CD14-positive monocyte (primary cell): ENCODE measurements at regions not wholly inside any gene's neighbourhood (a gene's known extent, or its start where the extent isn't known, plus 50 kb on each side); places are given as distances from the start of the nearest gene placed in this dataset.
"Not testable (repeated sequence)": the region's sequence is repeated elsewhere in the genome, so short reads cannot be mapped to it uniquely, and the experiment has no call there.

ENCODE experiments used
- DNase-seq, 3 donors: peaks; one replicate each; pipeline ENCODE4 v3.0.0-alpha.2; 2011 to 2022
- H2AFZ ChIP-seq: 2 replicates; pipeline ENCODE4 v1.6.0; 2012; ENCODE audit warnings: mild to moderate bottlenecking, low read depth, low read length, inconsistent platforms; ENCODE audit not compliant: insufficient read depth, poor library complexity, severe bottlenecking
- H3K27ac ChIP-seq, 2 donors: 1 replicate in 1 of 2; 2 replicates in 1 of 2; pipeline ENCODE4 v1.5.1; 2012 to 2013; ENCODE audit warnings: low read length in 2 of 2, control low read depth in 1 of 2, inconsistent platforms in 1 of 2, low read depth in 1 of 2, mild to moderate bottlenecking in 1 of 2
- H3K27me3 ChIP-seq, 2 donors: one replicate each; pipeline versions ENCODE4 v1.6.0 to v1.6.1; 2011 to 2013; ENCODE audit warnings: low read length in 2 of 2; ENCODE audit not compliant: control insufficient read depth in 2 of 2, insufficient read depth in 2 of 2
- H3K36me3 ChIP-seq, 2 donors: replicated peaks in 1 of 2; 1 replicate in 1 of 2; 2 replicates in 1 of 2; pipeline versions ENCODE4 v1.5.1 to v1.6.1; 2012 to 2013; ENCODE audit warnings: low read length in 2 of 2, control low read depth in 1 of 2, inconsistent platforms in 1 of 2, mild to moderate bottlenecking in 1 of 2; ENCODE audit not compliant: insufficient read depth in 2 of 2, control insufficient read depth in 1 of 2
- H3K4me1 ChIP-seq, 2 donors: 1 replicate in 1 of 2; 2 replicates in 1 of 2; pipeline versions ENCODE4 v1.5.1 to v1.6.1; 2012 to 2013; ENCODE audit warnings: low read length in 2 of 2, control low read depth in 1 of 2, inconsistent platforms in 1 of 2, mild to moderate bottlenecking in 1 of 2, moderate library complexity in 1 of 2; ENCODE audit not compliant: insufficient read depth in 2 of 2, control insufficient read depth in 1 of 2
- H3K4me2 ChIP-seq: replicated peaks from 2 replicates; pipeline ENCODE3; 2012; ENCODE audit warnings: low read length, moderate library complexity, mild to moderate bottlenecking; ENCODE audit not compliant: poor library complexity, severe bottlenecking; ENCODE audit errors: extremely low read depth
- H3K4me3 ChIP-seq, 3 experiments: fragments of 200-600 bp in 1 of 3; sonication (generic) in 1 of 3; replicated peaks in 1 of 3; 1 replicate in 2 of 3; 2 replicates in 1 of 3; pipeline ENCODE4 v1.5.1; 2011 to 2013; ENCODE audit warnings: low read length in 3 of 3, mild to moderate bottlenecking in 3 of 3, control low read depth in 2 of 3, low read depth in 2 of 3, inconsistent platforms in 1 of 3, moderate library complexity in 1 of 3
- H3K79me2 ChIP-seq: 2 replicates; pipeline ENCODE4 v1.6.0; 2012; ENCODE audit warnings: mild to moderate bottlenecking, control low read depth, inconsistent platforms, low read length, moderate library complexity; ENCODE audit not compliant: insufficient read depth
- H3K9ac ChIP-seq: 2 replicates; pipeline ENCODE4 v1.6.0; 2017; ENCODE audit warnings: low read length, mild to moderate bottlenecking; ENCODE audit not compliant: insufficient read depth, poor library complexity, severe bottlenecking
- H3K9me3 ChIP-seq, 2 donors: replicated peaks in 1 of 2; 1 replicate in 1 of 2; 2 replicates in 1 of 2; pipeline versions ENCODE4 v1.5.1 to v1.6.1; 2012 to 2013; ENCODE audit warnings: low read length in 2 of 2, control low read depth in 1 of 2; ENCODE audit not compliant: control insufficient read depth in 1 of 2, insufficient read depth in 1 of 2
- H4K20me1 ChIP-seq: 2 replicates; pipeline ENCODE4 v1.6.0; 2012; ENCODE audit warnings: mild to moderate bottlenecking, low read length, control low read depth, moderate library complexity; ENCODE audit not compliant: insufficient read depth
- H3K27ac Mint-ChIP-seq, 7 donors: one replicate each; pipeline ENCODE4 v1.8.0; 2020; ENCODE audit warnings: mild to moderate bottlenecking in 7 of 7, mixed read lengths in 7 of 7, moderate library complexity in 6 of 7, inconsistent platforms in 2 of 7
- H3K27me3 Mint-ChIP-seq, 3 donors: one replicate each; pipeline ENCODE4 v1.8.0; 2021 to 2022; ENCODE audit warnings: low read depth in 3 of 3, mild to moderate bottlenecking in 3 of 3, mixed read lengths in 3 of 3, moderate library complexity in 3 of 3, inconsistent platforms in 1 of 3
- H3K36me3 Mint-ChIP-seq, 2 donors: one replicate each; pipeline ENCODE4 v1.8.0; 2020; ENCODE audit warnings: mixed read lengths in 2 of 2, inconsistent platforms in 1 of 2, mild to moderate bottlenecking in 1 of 2
- H3K4me1 Mint-ChIP-seq: one replicate; pipeline ENCODE4 v1.8.0; 2020; ENCODE audit warnings: mild to moderate bottlenecking, mixed read lengths
- H3K4me3 Mint-ChIP-seq, 2 donors: one replicate each; pipeline ENCODE4 v1.8.0; 2020; ENCODE audit warnings: mild to moderate bottlenecking in 2 of 2, mixed read lengths in 2 of 2, moderate library complexity in 1 of 2
- H3K9me3 Mint-ChIP-seq, 7 donors: one replicate each; pipeline ENCODE4 v1.8.0; 2020 to 2022; ENCODE audit warnings: mixed read lengths in 7 of 7, mild to moderate bottlenecking in 6 of 7, moderate library complexity in 6 of 7, inconsistent platforms in 2 of 7
- WGBS: methylation state at CpG from one replicate; pipeline ENCODE4 v1.1.5; 2013; ENCODE audit warnings: missing lambda C conversion rate; ENCODE audit not compliant: insufficient coverage; 5-methylcytosine and 5-hydroxymethylcytosine counted together
- intact Hi-C, 2 donors: fragments of 100-400 bp; cut with micrococcal nuclease; formaldehyde crosslinking; loops; one replicate each; pipeline versions ENCODE4 v1.15.0 to v1.15.1; 2023
- TF ChIP-seq, protein P1 (sequence below): fragments of 200-600 bp; IDR thresholded peaks from one replicate; pipeline ENCODE4 v1.8.0; 2022; ENCODE audit warnings: antibody characterized with exemption, mild to moderate bottlenecking

DNA sequence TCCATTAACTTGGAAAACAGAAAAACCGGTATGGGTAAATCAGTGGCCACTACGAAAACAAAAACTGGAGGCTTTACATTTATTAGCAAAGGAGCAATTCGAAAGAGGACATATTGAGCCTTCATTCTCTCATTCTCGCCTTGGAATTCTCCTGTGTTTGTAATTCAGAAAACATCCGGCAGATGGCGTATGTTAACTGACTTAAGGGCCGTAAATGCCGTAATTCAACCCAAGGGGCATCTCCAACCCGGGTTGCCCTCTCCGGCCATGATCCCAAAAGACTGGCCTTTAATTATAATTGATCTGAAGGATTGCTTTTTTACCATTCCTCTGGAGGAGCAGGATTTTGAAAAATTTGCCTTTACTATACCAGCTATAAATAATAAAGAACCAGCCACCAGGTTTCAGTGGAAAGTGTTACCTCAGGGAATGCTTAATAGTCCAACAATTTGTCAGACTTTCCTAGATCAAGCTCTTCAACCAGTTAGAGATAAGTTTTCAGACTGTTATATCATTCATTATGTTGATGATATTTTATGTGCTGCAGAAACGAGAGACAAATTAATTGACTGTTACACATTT is 160.9 kb downstream of the GPX5 start:
- not testable (repeated sequence) for H3K4me1 Mint-ChIP-seq, H3K9ac ChIP-seq, H4K20me1 ChIP-seq, H3K4me2 ChIP-seq, H3K36me3 ChIP-seq, H2AFZ ChIP-seq, H3K27ac Mint-ChIP-seq, H3K9me3 Mint-ChIP-seq, H3K27ac ChIP-seq, H3K4me1 ChIP-seq, H3K36me3 Mint-ChIP-seq, H3K79me2 ChIP-seq, H3K4me3 ChIP-seq, H3K9me3 ChIP-seq
- Mint-ChIP-seq H3K27me3 (peaks cover 41 to 65% (median 55%) of the 10 kb centered on the region in 3 donors), H3K4me3 (peak overlapping the region in 1 of 2 donors; percentile 31)
- WGBS = 6% methylated on average over 6 of the region's 11 CpGs
- peaks cover 47% of the 10 kb centered on the region in 2 donors for H3K27me3 ChIP-seq
- intact Hi-C loops = loop anchor here (5.0 kb wide), 3 partner anchors 331 to 906 kb away; partner anchors contain the start of gene OR2H2 (in 1 of the 2)
- TF ChIP-seq, protein P1, sequence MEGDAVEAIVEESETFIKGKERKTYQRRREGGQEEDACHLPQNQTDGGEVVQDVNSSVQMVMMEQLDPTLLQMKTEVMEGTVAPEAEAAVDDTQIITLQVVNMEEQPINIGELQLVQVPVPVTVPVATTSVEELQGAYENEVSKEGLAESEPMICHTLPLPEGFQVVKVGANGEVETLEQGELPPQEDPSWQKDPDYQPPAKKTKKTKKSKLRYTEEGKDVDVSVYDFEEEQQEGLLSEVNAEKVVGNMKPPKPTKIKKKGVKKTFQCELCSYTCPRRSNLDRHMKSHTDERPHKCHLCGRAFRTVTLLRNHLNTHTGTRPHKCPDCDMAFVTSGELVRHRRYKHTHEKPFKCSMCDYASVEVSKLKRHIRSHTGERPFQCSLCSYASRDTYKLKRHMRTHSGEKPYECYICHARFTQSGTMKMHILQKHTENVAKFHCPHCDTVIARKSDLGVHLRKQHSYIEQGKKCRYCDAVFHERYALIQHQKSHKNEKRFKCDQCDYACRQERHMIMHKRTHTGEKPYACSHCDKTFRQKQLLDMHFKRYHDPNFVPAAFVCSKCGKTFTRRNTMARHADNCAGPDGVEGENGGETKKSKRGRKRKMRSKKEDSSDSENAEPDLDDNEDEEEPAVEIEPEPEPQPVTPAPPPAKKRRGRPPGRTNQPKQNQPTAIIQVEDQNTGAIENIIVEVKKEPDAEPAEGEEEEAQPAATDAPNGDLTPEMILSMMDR = peak; percentile 77
- DNase-seq = peak; percentile 25 to 52 (median 50)

DNA sequence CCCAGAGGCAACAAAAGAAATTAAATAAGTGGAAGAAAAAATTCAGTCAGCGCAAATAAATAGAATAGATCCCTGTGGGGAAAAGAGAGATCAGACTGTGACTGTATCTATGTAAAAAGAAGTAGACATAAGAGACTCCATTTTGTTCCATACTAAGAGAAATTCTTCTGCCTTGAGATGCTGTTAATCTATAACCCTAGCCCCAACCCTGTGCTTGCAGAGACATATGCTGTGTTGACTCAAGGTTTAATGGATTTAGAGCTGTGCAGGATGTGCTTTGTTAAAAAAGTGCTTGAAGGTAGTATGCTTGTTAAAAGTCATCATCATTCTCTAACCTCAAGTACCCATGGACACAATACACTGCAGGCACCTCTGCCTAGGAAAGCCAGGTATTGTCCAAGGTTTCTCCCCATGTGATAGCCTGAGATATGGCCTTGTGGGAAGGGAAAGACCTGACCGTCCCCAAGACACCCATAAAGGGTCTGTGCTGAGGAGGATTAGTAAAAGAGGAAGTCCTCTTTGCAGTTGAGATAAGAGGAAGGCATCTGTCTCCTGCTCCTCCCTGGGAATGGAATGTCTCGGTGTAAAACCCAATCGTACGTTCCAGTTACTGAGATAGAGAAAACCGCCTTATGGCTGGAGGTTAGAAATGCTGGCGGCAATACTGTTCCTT is 161.8 kb downstream of the GPX5 start:
- not testable (repeated sequence) for H3K4me3 ChIP-seq, H3K4me1 Mint-ChIP-seq, H3K27ac Mint-ChIP-seq, H3K36me3 ChIP-seq, H3K9me3 ChIP-seq, H3K79me2 ChIP-seq, H3K36me3 Mint-ChIP-seq, H4K20me1 ChIP-seq, DNase-seq, H3K27ac ChIP-seq, H3K9ac ChIP-seq, H2AFZ ChIP-seq, H3K4me2 ChIP-seq, H3K9me3 Mint-ChIP-seq, H3K4me1 ChIP-seq
- peaks cover 43 to 45% of the 10 kb centered on the region in 2 donors for H3K27me3 ChIP-seq
- intact Hi-C loops = loop anchor here (5.0 kb wide), 3 partner anchors 330 to 905 kb away; partner anchors contain the start of gene OR2H2 (in 1 of the 2)
- peak overlapping the region in 1 of 2 donors; percentile 77 for H3K4me3 Mint-ChIP-seq
- H3K27me3 Mint-ChIP-seq = peaks cover 45 to 67% (median 60%) of the 10 kb centered on the region in 3 donors
- 5% methylated on average over 3 of the region's 7 CpGs for WGBS

DNA sequence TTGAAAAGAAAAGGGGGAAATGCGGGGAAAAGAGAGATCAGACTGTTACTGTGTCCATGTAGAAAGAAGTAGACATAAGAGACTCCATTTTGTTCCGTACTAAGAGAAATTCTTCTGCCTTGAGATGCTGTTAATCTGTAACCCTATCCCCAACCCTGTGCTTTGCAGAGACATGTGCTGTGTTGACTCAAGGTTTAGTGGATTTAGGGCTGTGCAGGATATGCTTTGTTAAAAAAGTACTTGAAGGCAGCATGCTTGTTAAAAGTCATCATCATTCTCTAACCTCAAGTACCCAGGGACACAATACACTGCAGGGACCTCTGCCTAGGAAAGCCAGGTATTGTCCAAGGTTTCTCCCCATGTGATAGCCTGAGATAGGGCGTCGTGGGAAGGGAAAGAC is 166.3 kb downstream of the GPX5 start:
- WGBS = 70% methylated on average over 2 of the region's 4 CpGs
- Mint-ChIP-seq H3K27me3 (peaks cover 70 to 78% (median 71%) of the 10 kb centered on the region in 3 donors), H3K4me3 (peak overlapping the region in 1 of 2 donors; percentile 6), H3K9me3 (peaks cover 0 to 45% (median 28%) of the 10 kb centered on the region in 7 donors)
- H3K36me3 ChIP-seq, H3K27ac Mint-ChIP-seq, DNase-seq, H2AFZ ChIP-seq, intact Hi-C loops, H3K4me3 ChIP-seq, H3K4me2 ChIP-seq, H3K4me1 Mint-ChIP-seq, H3K27ac ChIP-seq, H3K4me1 ChIP-seq, H3K36me3 Mint-ChIP-seq, H4K20me1 ChIP-seq, H3K79me2 ChIP-seq, H3K9ac ChIP-seq: not testable (repeated sequence)
- peaks cover 4 to 34% of the 10 kb centered on the region in 2 donors for H3K9me3 ChIP-seq
- peaks cover 47 to 58% of the 10 kb centered on the region in 2 donors for H3K27me3 ChIP-seq
